Mesenchymal stem cell (in vitro differentiated cells and primary cell): ENCODE measurements at regions not wholly inside any gene's neighbourhood (a gene's known extent, or its start where the extent isn't known, plus 50 kb on each side); places are given as distances from the start of the nearest gene placed in this dataset.

Experiments used
- DNase-seq: peaks from one replicate; pipeline ENCODE4 v3.0.0-alpha.2; 2013
- H2AFZ ChIP-seq: one replicate; pipeline ENCODE4 v1.6.1; 2013; ENCODE audit warnings: low read depth, mild to moderate bottlenecking, control low read depth, inconsistent platforms, low read length, moderate library complexity
- H2AK5ac ChIP-seq: 2 replicates; pipeline ENCODE4 v1.6.1; 2013; ENCODE audit warnings: low read length, moderate library complexity, mild to moderate bottlenecking, inconsistent platforms; ENCODE audit not compliant: severe bottlenecking
- H2BK120ac ChIP-seq: one replicate; pipeline ENCODE4 v1.6.1; 2013; ENCODE audit warnings: low read depth, mild to moderate bottlenecking, inconsistent platforms, low read length, moderate library complexity
- H2BK12ac ChIP-seq, 2 experiments: one replicate each; pipeline ENCODE4 v1.6.1; 2013; ENCODE audit warnings: inconsistent platforms in 2 of 2, low read length in 2 of 2, mild to moderate bottlenecking in 2 of 2, moderate library complexity in 2 of 2, control low read depth in 1 of 2
- H2BK15ac ChIP-seq: one replicate; pipeline ENCODE4 v1.6.1; 2013; ENCODE audit warnings: mild to moderate bottlenecking, low read depth, inconsistent platforms; ENCODE audit not compliant: poor library complexity, severe bottlenecking
- H2BK5ac ChIP-seq: 2 replicates; pipeline ENCODE4 v1.6.1; 2013; ENCODE audit warnings: low read depth, mild to moderate bottlenecking, low read length, control low read depth, inconsistent platforms; ENCODE audit not compliant: poor library complexity, severe bottlenecking
- H3K14ac ChIP-seq, 2 experiments: one replicate each; pipeline ENCODE4 v1.6.1; 2013; ENCODE audit warnings: inconsistent platforms in 2 of 2, low read length in 2 of 2, control low read depth in 1 of 2, mild to moderate bottlenecking in 1 of 2, moderate library complexity in 1 of 2
- H3K18ac ChIP-seq, 2 experiments: one replicate each; pipeline ENCODE4 v1.6.1; 2013; ENCODE audit warnings: inconsistent platforms in 2 of 2, low read length in 2 of 2, control low read depth in 1 of 2, low read depth in 1 of 2, mild to moderate bottlenecking in 1 of 2
- H3K23ac ChIP-seq, 2 experiments: one replicate each; pipeline ENCODE4 v1.6.1; 2013; ENCODE audit warnings: inconsistent platforms in 2 of 2, low read length in 2 of 2, mild to moderate bottlenecking in 2 of 2, moderate library complexity in 2 of 2, control low read depth in 1 of 2
- H3K27ac ChIP-seq: 2 replicates; pipeline ENCODE4 v1.5.1; 2013; ENCODE audit warnings: mild to moderate bottlenecking, moderate library complexity, low read length, control low read depth, inconsistent platforms; ENCODE audit not compliant: poor library complexity, severe bottlenecking
- H3K27me3 ChIP-seq, 2 experiments: 2 replicates each; pipeline versions ENCODE4 v1.6.1 to v1.7.0; 2013; ENCODE audit warnings: low read length in 2 of 2, mild to moderate bottlenecking in 2 of 2, moderate library complexity in 2 of 2, control low read depth in 1 of 2, inconsistent platforms in 1 of 2; ENCODE audit not compliant: control insufficient read depth in 1 of 2, insufficient read depth in 1 of 2
- H3K36me3 ChIP-seq, 2 experiments: 2 replicates each; pipeline versions ENCODE4 v1.6.1 to v1.7.0; 2013; ENCODE audit warnings: low read length in 2 of 2, control low read depth in 1 of 2, inconsistent platforms in 1 of 2, low read depth in 1 of 2, mild to moderate bottlenecking in 1 of 2; ENCODE audit not compliant: insufficient read depth in 2 of 2, control insufficient read depth in 1 of 2
- H3K4ac ChIP-seq, 2 experiments: one replicate each; pipeline ENCODE4 v1.6.1; 2013; ENCODE audit warnings: inconsistent platforms in 2 of 2, low read length in 2 of 2, mild to moderate bottlenecking in 2 of 2, moderate library complexity in 2 of 2, control low read depth in 1 of 2, low read depth in 1 of 2
- H3K4me1 ChIP-seq: 2 replicates; pipeline ENCODE4 v1.6.1; 2013; ENCODE audit warnings: low read depth, low read length, control low read depth; ENCODE audit not compliant: control insufficient read depth, insufficient read depth
- H3K4me2 ChIP-seq: 2 replicates; pipeline ENCODE4 v1.6.1; 2013; ENCODE audit warnings: low read length, mild to moderate bottlenecking, inconsistent platforms; ENCODE audit not compliant: poor library complexity, severe bottlenecking
- H3K4me3 ChIP-seq, 2 experiments: 2 replicates each; pipeline versions ENCODE4 v1.5.1 to v1.7.0; 2013; ENCODE audit warnings: low read length in 2 of 2, mild to moderate bottlenecking in 2 of 2, control low read depth in 1 of 2, low read depth in 1 of 2; ENCODE audit not compliant: insufficient read depth in 1 of 2
- H3K79me1 ChIP-seq: replicated peaks from 2 replicates; pipeline ENCODE4 v1.6.1; 2013; ENCODE audit warnings: mild to moderate bottlenecking, control low read depth, low read length, inconsistent platforms; ENCODE audit not compliant: poor library complexity, severe bottlenecking
- H3K9ac ChIP-seq: 2 replicates; pipeline ENCODE4 v1.7.0; 2013; ENCODE audit warnings: mild to moderate bottlenecking, low read length, moderate library complexity
- H3K9me3 ChIP-seq: 2 replicates; pipeline ENCODE4 v1.7.0; 2013; ENCODE audit warnings: mild to moderate bottlenecking, low read length; ENCODE audit not compliant: control insufficient read depth
- H4K8ac ChIP-seq: one replicate; pipeline ENCODE4 v1.6.1; 2013; ENCODE audit warnings: inconsistent platforms, mild to moderate bottlenecking, low read length, moderate library complexity
- H4K91ac ChIP-seq: one replicate; pipeline ENCODE4 v1.6.1; 2013; ENCODE audit warnings: mild to moderate bottlenecking, low read length, inconsistent platforms
- WGBS: methylation state at CpG from one replicate; pipeline ENCODE4 v1.1.7; 2013; ENCODE audit warnings: mixed read lengths; 5-methylcytosine and 5-hydroxymethylcytosine counted together

DNA sequence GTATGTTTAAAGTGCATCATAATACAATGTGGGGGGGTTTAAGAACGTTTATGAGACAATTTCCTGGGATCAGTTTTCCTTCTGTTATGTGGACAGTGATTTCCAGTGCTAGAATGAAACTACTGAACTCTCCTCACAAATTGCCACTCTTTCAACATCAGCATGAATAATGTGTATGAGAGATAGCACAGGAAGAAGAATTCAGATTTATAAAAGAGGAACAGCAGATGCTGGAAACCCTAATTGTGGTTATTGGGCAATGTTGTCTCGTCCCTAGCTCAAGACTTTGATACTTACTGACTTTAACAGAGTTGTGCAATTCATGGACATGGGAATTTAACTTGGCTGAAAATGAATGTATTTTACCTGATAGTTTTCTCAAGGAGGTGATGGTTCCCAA lies 410.8 kb upstream of the MEF2C start:
- Histone ChIP-seq H3K4me3 (no peak overlapping the region), H3K79me1 (no peaks in the 10 kb centered on the region), H2BK15ac (no peak overlapping the region), H3K27me3 (no peaks in the 10 kb centered on the region), H2AFZ (no peak overlapping the region), H3K14ac (no peak overlapping the region), H2BK120ac (no peak overlapping the region), H4K91ac (no peak overlapping the region), H3K4ac (no peak overlapping the region), H3K4me1 (no peaks in the 10 kb centered on the region), H3K36me3 (no peaks in the 10 kb centered on the region), H2AK5ac (no peak overlapping the region), H3K18ac (no peak overlapping the region), H3K27ac (no peak overlapping the region), H2BK12ac (no peak overlapping the region), H3K23ac (no peak overlapping the region), H3K9me3 (no peaks in the 10 kb centered on the region), H3K9ac (no peak overlapping the region), H2BK5ac (no peak overlapping the region), H4K8ac (no peak overlapping the region), H3K4me2 (no peak overlapping the region)
- WGBS, result 47% methylated on average over 1 of the region's 2 CpGs
- peak; percentile 73 for DNase-seq

DNA sequence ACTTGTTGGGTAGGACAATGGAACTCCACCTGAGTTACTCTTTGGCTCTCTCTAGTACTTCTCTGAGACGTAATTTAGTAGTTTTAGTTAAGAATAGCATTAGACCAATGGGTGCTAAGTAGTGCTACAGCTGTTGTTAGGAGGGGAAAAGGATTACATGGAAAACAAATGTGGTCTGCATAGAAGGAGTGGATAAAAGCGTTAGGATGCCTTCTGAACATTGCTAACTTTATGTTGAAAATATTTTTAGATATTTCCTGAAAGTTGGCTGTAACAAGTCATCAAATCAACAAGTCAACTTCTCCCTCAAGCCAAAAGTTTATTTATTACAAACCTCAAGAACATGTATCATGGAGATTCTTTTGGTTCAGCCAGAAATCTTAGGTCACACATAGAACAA lies 409.5 kb upstream of the MEF2C start:
- no peaks in the 10 kb centered on the region for H3K9me3 ChIP-seq
- 100% methylated on average over 2 of the region's 2 CpGs for WGBS

DNA sequence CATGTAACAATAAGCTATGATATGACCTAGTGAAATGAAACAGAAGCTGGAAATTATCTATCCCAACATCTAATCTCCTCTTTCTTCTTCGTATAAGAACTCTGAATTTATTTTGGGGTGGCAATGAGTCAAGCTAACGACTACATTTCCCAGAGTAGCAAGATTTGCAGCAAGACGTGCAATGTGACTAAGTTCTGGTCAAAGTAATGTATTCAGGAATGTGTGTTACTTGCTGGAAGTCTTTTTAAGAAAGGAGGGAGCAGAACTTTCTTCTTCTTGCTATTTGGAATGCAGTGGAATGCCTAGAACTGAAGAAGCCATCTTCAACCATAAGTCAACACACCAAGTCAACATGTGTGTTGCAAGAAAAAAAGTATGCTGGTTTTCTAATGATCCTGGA lies 406.6 kb upstream of the MEF2C start:
- H3K4me3 ChIP-seq, result no peak overlapping the region
- no peak overlapping the region for H3K4me2 ChIP-seq
- H3K14ac ChIP-seq, result no peak overlapping the region
- H2AK5ac ChIP-seq, result no peak overlapping the region
- no peak overlapping the region for H4K91ac ChIP-seq
- no peak overlapping the region for H2BK5ac ChIP-seq
- no peaks in the 10 kb centered on the region for H3K4me1 ChIP-seq
- no peak overlapping the region for H3K9ac ChIP-seq
- H2BK120ac ChIP-seq, result no peak overlapping the region
- no peaks in the 10 kb centered on the region for H3K79me1 ChIP-seq
- H3K27me3 ChIP-seq, result no peaks in the 10 kb centered on the region
- H3K18ac ChIP-seq, result no peak overlapping the region
- H4K8ac ChIP-seq, result no peak overlapping the region
- 28% methylated on average over 3 of the region's 3 CpGs for WGBS
- H3K9me3 ChIP-seq, result no peaks in the 10 kb centered on the region
- DNase-seq, result peak; percentile 69
- H2BK12ac ChIP-seq, result no peak overlapping the region
- no peak overlapping the region for H2AFZ ChIP-seq
- H3K4ac ChIP-seq, result no peak overlapping the region
- H3K36me3 ChIP-seq, result no peaks in the 10 kb centered on the region
- no peak overlapping the region for H3K23ac ChIP-seq
- H2BK15ac ChIP-seq, result no peak overlapping the region
- H3K27ac ChIP-seq, result no peak overlapping the region

More for the DNA sequence above, 409.5 kb upstream of the MEF2C start:
- Histone ChIP-seq H3K79me1 (no peaks in the 10 kb centered on the region), H2AFZ (no peak overlapping the region), H2BK5ac (no peak overlapping the region), H3K27ac (no peak overlapping the region), H3K4me1 (no peaks in the 10 kb centered on the region), H3K4me3 (no peak overlapping the region), H3K9ac (no peak overlapping the region), H4K8ac (no peak overlapping the region), H3K23ac (no peak overlapping the region), H2AK5ac (no peak overlapping the region), H4K91ac (no peak overlapping the region), H2BK12ac (no peak overlapping the region), H2BK15ac (no peak overlapping the region), H3K14ac (no peak overlapping the region), H3K4me2 (no peak overlapping the region), H3K27me3 (no peaks in the 10 kb centered on the region), H2BK120ac (no peak overlapping the region), H3K18ac (no peak overlapping the region), H3K4ac (no peak overlapping the region), H3K36me3 (no peaks in the 10 kb centered on the region)
- no peak for DNase-seq

DNA sequence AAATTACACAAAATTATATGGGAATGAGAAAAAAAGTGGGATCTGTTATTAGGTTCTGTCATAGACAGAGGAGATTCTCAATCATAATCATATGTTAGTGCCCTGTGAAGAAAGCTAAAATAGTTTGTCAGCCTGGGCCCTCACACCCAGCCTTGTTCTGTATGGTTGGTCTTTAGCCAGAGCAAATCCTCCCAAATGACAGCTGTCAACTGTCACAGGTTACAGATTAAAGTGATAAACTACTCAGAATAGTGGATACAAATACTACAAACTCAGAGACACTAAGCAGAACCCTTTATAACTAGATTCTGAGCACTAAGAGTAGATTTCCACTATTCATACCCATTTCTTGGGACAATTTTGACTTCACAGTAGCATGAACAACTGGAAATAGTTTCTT lies 405.0 kb upstream of the MEF2C start:
- no peak overlapping the region for H2BK5ac ChIP-seq
- no peak overlapping the region for H2AFZ ChIP-seq
- no peak overlapping the region for H3K14ac ChIP-seq
- no peaks in the 10 kb centered on the region for H3K79me1 ChIP-seq
- no peak overlapping the region for H3K27ac ChIP-seq
- no peak overlapping the region for H2BK120ac ChIP-seq
- DNase-seq, result no peak
- no peak overlapping the region for H4K91ac ChIP-seq
- H3K9ac ChIP-seq, result no peak overlapping the region
- H3K4ac ChIP-seq, result no peak overlapping the region
- H3K23ac ChIP-seq, result no peak overlapping the region
- no peak overlapping the region for H3K4me2 ChIP-seq
- no peaks in the 10 kb centered on the region for H3K27me3 ChIP-seq
- no peak overlapping the region for H4K8ac ChIP-seq
- no peak overlapping the region for H2AK5ac ChIP-seq
- no peak overlapping the region for H3K4me3 ChIP-seq
- no peak overlapping the region for H3K18ac ChIP-seq
- H3K36me3 ChIP-seq, result no peaks in the 10 kb centered on the region
- H3K4me1 ChIP-seq, result no peaks in the 10 kb centered on the region
- H2BK15ac ChIP-seq, result no peak overlapping the region
- H2BK12ac ChIP-seq, result no peak overlapping the region
- no peaks in the 10 kb centered on the region for H3K9me3 ChIP-seq
